K562 (cell line): ENCODE measurements at regions not wholly inside any gene's neighbourhood (a gene's known extent, or its start where the extent isn't known, plus 50 kb on each side); places are given as distances from the start of the nearest gene placed in this dataset.
A peak's percentile ranks its signal among the peaks of the same experiment; 100 is the strongest.

Experiments
- ATAC-seq: fragments of 200-7000 bp; cut with Tn5 transposase; 3 replicates; pipeline ENCODE4 v1.9.1; 2020; ENCODE audit warnings: moderate library complexity
- BruUV-seq: library from RNA; stranded (reverse); fragments of 400-500 nt; replicated peaks from 2 replicates; lab custom pipeline; 2021; lab: Mats Ljungman, UMichigan
- CTCF ChIA-PET: fragments of 300-600 bp; formaldehyde crosslinking; extraction: SDS; loops from one replicate; lab custom pipeline; 2021; ENCODE audit warnings: low intra/inter-chr PET ratio; lab: Yijun Ruan, JAX
- POLR2A ChIA-PET: fragments of 300-600, 350-650 bp; sonication (Branson Sonifier 250); formaldehyde crosslinking; extraction: SDS; loops from one replicate; lab custom pipeline; 2021; ENCODE audit warnings: antibody characterized with exemption, inconsistent platforms; lab: Yijun Ruan, JAX
- DNase-seq, 4 experiments: peaks; one replicate each; pipeline versions ENCODE4 v3.0.0 to v3.0.0-alpha.2; 2011 to 2018; ENCODE audit warnings: low spot score in 3 of 4, mixed read lengths in 3 of 4; ENCODE audit errors: extremely low read depth in 1 of 4
- FAIRE-seq: peaks from 2 replicates; lab custom pipeline; 2011; peaks lifted over from hg19 to GRCh38; lab: Jason Lieb, UNC
- H2AFZ ChIP-seq: 2 replicates; pipeline ENCODE4 v1.6.0; 2011; ENCODE audit warnings: low read depth, low read length, control low read depth, inconsistent platforms
- H3K27ac ChIP-seq: fragments of 200-600 bp; 3 replicates; pipeline ENCODE4 v1.8.0; 2011; ENCODE audit warnings: low read depth, mild to moderate bottlenecking, control low read depth, inconsistent platforms, low read length, moderate library complexity, mixed read lengths; ENCODE audit errors: extremely low read depth
- H3K27me3 ChIP-seq, 2 experiments: fragments of 300-600 bp in 1 of 2; 2 replicates in 1 of 2; 3 replicates in 1 of 2; pipeline versions ENCODE4 v1.6.0 to v1.8.0; 2011; ENCODE audit warnings: inconsistent platforms in 2 of 2, low read length in 2 of 2, mild to moderate bottlenecking in 1 of 2, mixed read lengths in 1 of 2, moderate library complexity in 1 of 2; ENCODE audit not compliant: control insufficient read depth in 2 of 2, insufficient read depth in 2 of 2
- H3K36me3 ChIP-seq: fragments of 300-600 bp; 3 replicates; pipeline ENCODE4 v1.8.0; 2011; ENCODE audit warnings: mild to moderate bottlenecking, low read length, inconsistent platforms; ENCODE audit not compliant: control insufficient read depth, insufficient read depth
- H3K4me1 ChIP-seq, 2 experiments: fragments of 200-600 bp in 1 of 2; replicated peaks in 1 of 2; 2 replicates in 1 of 2; 3 replicates in 1 of 2; pipeline versions ENCODE4 v1.5.1 to v1.8.0; 2011; ENCODE audit warnings: inconsistent platforms in 2 of 2, low read length in 2 of 2, mild to moderate bottlenecking in 1 of 2, mixed read lengths in 1 of 2, moderate library complexity in 1 of 2; ENCODE audit not compliant: control insufficient read depth in 2 of 2, insufficient read depth in 2 of 2
- H3K4me2 ChIP-seq: 2 replicates; pipeline ENCODE4 v1.6.1; 2011; ENCODE audit warnings: low read length, control low read depth, inconsistent platforms, mixed read lengths; ENCODE audit not compliant: insufficient read depth
- H3K4me3 ChIP-seq: fragments of 200-600 bp; sonication (generic), shearing (Covaris generic); 2 replicates; pipeline ENCODE4 v1.5.1; 2016; ENCODE audit warnings: control low read depth, inconsistent platforms
- H3K79me2 ChIP-seq: fragments of 200-600 bp; 3 replicates; pipeline ENCODE4 v1.8.0; 2011; ENCODE audit warnings: low read length, inconsistent platforms; ENCODE audit not compliant: control insufficient read depth, insufficient read depth
- H3K9ac ChIP-seq, 2 experiments: 2 replicates each; pipeline versions ENCODE4 v1.6.0 to v1.6.1; 2011; ENCODE audit warnings: low read depth in 2 of 2, low read length in 2 of 2, control low read depth in 1 of 2, inconsistent platforms in 1 of 2, mild to moderate bottlenecking in 1 of 2, mixed read lengths in 1 of 2; ENCODE audit not compliant: insufficient read depth in 1 of 2
- H3K9me1 ChIP-seq: one replicate; pipeline ENCODE4 v1.6.0; 2011; ENCODE audit warnings: inconsistent platforms, mild to moderate bottlenecking, low read length, moderate library complexity; ENCODE audit not compliant: control insufficient read depth, insufficient read depth
- H3K9me3 ChIP-seq: replicated peaks from 2 replicates; pipeline ENCODE4 v1.5.1; 2011; ENCODE audit warnings: low read depth, low read length, inconsistent platforms; ENCODE audit not compliant: control insufficient read depth, insufficient read depth
- H4K20me1 ChIP-seq: replicated peaks from 2 replicates; pipeline ENCODE4 v1.6.1; 2011; ENCODE audit warnings: low read length, inconsistent platforms, mixed read lengths; ENCODE audit not compliant: control insufficient read depth, insufficient read depth
- ATF7 ChIP-seq: fragments of 450-650 bp; IDR thresholded peaks from 2 replicates; pipeline ENCODE4 v1.7.1; 2014; ENCODE audit warnings: mild to moderate bottlenecking, moderate library complexity
- BACH1 ChIP-seq: fragments of 200-800 bp; sonication (Bioruptor generic); IDR thresholded peaks from 2 replicates; pipeline ENCODE4 v1.6.1; 2016; ENCODE audit warnings: missing genetic modification characterization, missing compliant biosample characterization
- ELF1 ChIP-seq: fragments of 200-800 bp; sonication (Bioruptor generic); IDR thresholded peaks from 2 replicates; pipeline ENCODE4 v1.6.1; 2016; ENCODE audit warnings: missing genetic modification characterization, missing compliant biosample characterization
- JUND ChIP-seq, 2 experiments: IDR thresholded peaks; 2 replicates in 1 of 2; 3 replicates in 1 of 2; pipeline ENCODE4 v1.6.1; 2011; ENCODE audit warnings: borderline replicate concordance in 2 of 2, low read depth in 2 of 2, low read length in 2 of 2, improper control_type of control experiment in 1 of 2, missing biosample characterization in 1 of 2, missing genetic modification characterization in 1 of 2, missing genetic modification reagents in 1 of 2
- LARP7 ChIP-seq: fragments of 450-650 bp; IDR thresholded peaks from 2 replicates; pipeline ENCODE4 v1.6.1; 2016
- ZNF197 ChIP-seq: fragments of 200-800 bp; sonication (Bioruptor generic); IDR thresholded peaks from 2 replicates; pipeline ENCODE4 v1.6.1; 2016; ENCODE audit warnings: low read depth, missing genetic modification characterization, missing compliant biosample characterization
- WGBS: fragments of 100-300 bp; shearing (Covaris generic); methylation state at CpG from one replicate; pipeline ENCODE4 v1.1.6; 2016; ENCODE audit warnings: low coverage, mixed read lengths; ENCODE audit not compliant: insufficient coverage; ENCODE audit errors: missing lambda C conversion rate; 5-methylcytosine and 5-hydroxymethylcytosine counted together
- in situ Hi-C: fragments of 300-500 bp; cut with MboI; formaldehyde crosslinking; loops from 4 replicates; pipeline ENCODE4 v1.15.0; 2018; ENCODE audit warnings: inconsistent platforms, mixed read lengths
- intact Hi-C: fragments of 100-400 bp; cut with micrococcal nuclease; formaldehyde crosslinking; loops from 2 replicates; pipeline ENCODE4 v1.14.2; 2022
- TF ChIP-seq, protein P1 (sequence below): fragments of 150-350 bp; conservative IDR thresholded peaks from 2 replicates; pipeline ENCODE4 v1.6.1; 2014; ENCODE audit warnings: low read length
- TF ChIP-seq, protein P2 (sequence below): fragments of 450-650 bp; IDR thresholded peaks from 2 replicates; pipeline ENCODE4 v1.6.1; 2016; ENCODE audit warnings: low read depth

DNA sequence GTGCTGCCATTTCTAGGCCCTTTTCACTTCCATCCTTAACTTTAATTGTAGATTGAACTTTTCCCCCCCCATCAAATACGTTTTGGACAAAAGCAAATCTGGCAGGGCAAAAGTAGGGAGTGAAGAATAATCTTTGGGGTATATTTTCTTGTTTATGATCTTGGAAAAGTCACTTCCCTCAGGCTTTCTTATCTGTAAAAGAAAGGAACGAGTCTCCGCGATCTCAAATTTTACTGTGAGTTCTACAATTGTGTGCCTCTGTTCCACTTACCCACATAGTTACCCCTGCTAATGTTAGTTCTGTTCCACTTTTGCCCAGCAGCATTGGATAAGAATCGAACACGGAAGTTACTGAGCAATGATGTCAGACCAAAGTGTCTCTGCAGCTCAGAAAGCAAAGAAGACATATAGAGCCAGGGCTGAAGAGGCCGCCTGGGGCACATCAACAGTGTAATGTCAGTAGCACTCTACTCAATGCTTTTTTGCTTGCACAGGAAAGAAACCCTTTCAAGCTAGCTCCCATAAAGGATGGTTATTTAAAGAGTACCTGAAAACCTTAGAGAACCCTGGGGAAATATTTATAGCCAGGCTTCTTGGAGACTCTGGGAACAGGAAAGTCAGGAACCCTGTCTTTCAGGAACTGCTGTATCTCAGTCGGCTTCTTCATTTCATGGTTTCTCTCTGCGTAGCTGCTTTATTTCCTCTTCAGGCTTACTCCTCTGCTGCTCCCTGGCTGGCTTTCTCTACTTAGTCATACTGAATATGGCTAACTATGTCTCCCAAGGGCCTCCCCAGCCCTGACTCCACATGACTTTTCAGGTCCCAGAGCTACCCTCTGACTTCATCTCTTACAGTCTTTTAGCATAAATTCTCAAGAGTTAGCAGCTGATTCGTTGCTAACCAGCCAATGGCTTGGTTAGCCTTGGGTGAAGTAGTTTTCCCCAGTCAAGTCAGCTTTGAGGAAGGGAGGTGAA is 123.7 kb upstream of the FAM3C start:
- no peaks in the 10 kb centered on the region for H3K27me3 ChIP-seq
- FAIRE-seq = no peak
- ChIA-PET POLR2A (no interaction called here), CTCF (no interaction called here)
- BruUV-seq = no TSS peak
- in situ Hi-C loops (no loop called here), intact Hi-C loops (no loop called here)
- no peak for DNase-seq
- H3K9ac ChIP-seq = no peak overlapping the region
- no peak overlapping the region for H3K4me3 ChIP-seq
- H4K20me1 ChIP-seq = no peaks in the 10 kb centered on the region
- no peaks in the 10 kb centered on the region; a peak in 1 of 5 replicates for H3K4me1 ChIP-seq
- H3K4me2 ChIP-seq = no peak overlapping the region
- 2% methylated on average over 10 of the region's 10 CpGs for WGBS
- no peaks in the 10 kb centered on the region for H3K9me3 ChIP-seq
- H3K36me3 ChIP-seq = no peaks in the 10 kb centered on the region
- H3K9me1 ChIP-seq = no peaks in the 10 kb centered on the region
- H3K79me2 ChIP-seq = no peaks in the 10 kb centered on the region
- no peak overlapping the region for H3K27ac ChIP-seq
- peak; percentile 59; the same call in 2 of the 3 replicates for ATAC-seq
- no peak overlapping the region; the same call in 1 of the 2 replicates for H2AFZ ChIP-seq
- peak; percentile 63; the same call in 1 of the 2 replicates for TF ChIP-seq BACH1
- 0 out of 2 replicates have a peak, but pooled peaks have one; percentile 20 for TF ChIP-seq ZNF197 (CRISPR knock-in tag)
- TF ChIP-seq LARP7 = no peak
- no peak for TF ChIP-seq JUND (IDR thresholded peaks at IDR 0.05; ENCODE audit: borderline replicate concordance, low read depth, low read length)
- peak; percentile 24; the same call in 1 of the 3 replicates for TF ChIP-seq JUND (tag; IDR thresholded peaks at IDR 0.05; ENCODE audit: borderline replicate concordance, low read depth, low read length)
- TF ChIP-seq, protein P1, sequence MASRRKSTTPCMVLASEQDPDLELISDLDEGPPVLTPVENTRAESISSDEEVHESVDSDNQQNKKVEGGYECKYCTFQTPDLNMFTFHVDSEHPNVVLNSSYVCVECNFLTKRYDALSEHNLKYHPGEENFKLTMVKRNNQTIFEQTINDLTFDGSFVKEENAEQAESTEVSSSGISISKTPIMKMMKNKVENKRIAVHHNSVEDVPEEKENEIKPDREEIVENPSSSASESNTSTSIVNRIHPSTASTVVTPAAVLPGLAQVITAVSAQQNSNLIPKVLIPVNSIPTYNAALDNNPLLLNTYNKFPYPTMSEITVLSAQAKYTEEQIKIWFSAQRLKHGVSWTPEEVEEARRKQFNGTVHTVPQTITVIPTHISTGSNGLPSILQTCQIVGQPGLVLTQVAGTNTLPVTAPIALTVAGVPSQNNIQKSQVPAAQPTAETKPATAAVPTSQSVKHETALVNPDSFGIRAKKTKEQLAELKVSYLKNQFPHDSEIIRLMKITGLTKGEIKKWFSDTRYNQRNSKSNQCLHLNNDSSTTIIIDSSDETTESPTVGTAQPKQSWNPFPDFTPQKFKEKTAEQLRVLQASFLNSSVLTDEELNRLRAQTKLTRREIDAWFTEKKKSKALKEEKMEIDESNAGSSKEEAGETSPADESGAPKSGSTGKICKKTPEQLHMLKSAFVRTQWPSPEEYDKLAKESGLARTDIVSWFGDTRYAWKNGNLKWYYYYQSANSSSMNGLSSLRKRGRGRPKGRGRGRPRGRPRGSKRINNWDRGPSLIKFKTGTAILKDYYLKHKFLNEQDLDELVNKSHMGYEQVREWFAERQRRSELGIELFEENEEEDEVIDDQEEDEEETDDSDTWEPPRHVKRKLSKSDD = no peak
- TF ChIP-seq, protein P2, sequence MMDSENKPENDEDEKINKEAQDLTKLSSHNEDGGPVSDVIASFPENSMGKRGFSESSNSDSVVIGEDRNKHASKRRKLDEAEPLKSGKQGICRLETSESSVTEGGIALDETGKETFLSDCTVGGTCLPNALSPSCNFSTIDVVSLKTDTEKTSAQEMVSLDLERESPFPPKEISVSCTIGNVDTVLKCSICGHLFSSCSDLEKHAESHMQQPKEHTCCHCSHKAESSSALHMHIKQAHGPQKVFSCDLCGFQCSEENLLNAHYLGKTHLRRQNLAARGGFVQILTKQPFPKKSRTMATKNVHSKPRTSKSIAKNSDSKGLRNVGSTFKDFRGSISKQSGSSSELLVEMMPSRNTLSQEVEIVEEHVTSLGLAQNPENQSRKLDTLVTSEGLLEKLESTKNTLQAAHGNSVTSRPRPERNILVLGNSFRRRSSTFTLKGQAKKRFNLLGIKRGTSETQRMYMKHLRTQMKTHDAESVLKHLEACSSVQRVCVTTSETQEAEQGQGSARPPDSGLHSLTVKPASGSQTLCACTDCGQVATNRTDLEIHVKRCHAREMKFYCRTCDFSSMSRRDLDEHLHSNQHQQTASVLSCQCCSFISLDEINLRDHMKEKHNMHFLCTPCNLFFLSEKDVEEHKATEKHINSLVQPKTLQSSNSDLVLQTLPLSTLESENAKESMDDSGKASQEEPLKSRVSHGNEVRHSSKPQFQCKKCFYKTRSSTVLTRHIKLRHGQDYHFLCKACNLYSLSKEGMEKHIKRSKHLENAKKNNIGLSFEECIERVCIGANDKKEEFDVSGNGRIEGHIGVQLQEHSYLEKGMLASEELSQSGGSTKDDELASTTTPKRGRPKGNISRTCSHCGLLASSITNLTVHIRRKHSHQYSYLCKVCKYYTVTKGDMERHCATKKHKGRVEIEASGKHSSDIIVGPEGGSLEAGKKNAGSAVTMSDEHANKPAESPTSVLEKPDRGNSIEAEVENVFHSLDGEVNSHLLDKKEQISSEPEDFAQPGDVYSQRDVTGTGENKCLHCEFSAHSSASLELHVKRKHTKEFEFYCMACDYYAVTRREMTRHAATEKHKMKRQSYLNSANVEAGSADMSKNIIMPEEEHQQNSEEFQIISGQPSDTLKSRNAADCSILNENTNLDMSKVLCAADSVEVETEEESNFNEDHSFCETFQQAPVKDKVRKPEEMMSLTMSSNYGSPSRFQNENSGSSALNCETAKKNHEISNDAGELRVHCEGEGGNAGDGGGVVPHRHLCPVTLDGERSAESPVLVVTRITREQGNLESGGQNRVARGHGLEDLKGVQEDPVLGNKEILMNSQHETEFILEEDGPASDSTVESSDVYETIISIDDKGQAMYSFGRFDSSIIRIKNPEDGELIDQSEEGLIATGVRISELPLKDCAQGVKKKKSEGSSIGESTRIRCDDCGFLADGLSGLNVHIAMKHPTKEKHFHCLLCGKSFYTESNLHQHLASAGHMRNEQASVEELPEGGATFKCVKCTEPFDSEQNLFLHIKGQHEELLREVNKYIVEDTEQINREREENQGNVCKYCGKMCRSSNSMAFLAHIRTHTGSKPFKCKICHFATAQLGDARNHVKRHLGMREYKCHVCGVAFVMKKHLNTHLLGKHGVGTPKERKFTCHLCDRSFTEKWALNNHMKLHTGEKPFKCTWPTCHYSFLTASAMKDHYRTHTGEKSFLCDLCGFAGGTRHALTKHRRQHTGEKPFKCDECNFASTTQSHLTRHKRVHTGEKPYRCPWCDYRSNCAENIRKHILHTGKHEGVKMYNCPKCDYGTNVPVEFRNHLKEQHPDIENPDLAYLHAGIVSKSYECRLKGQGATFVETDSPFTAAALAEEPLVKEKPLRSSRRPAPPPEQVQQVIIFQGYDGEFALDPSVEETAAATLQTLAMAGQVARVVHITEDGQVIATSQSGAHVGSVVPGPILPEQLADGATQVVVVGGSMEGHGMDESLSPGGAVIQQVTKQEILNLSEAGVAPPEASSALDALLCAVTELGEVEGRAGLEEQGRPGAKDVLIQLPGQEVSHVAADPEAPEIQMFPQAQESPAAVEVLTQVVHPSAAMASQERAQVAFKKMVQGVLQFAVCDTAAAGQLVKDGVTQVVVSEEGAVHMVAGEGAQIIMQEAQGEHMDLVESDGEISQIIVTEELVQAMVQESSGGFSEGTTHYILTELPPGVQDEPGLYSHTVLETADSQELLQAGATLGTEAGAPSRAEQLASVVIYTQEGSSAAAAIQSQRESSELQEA = no peak
- TF ChIP-seq ELF1 (tag) = peak; percentile 78
- peak; percentile 41; the same call in 1 of the 2 replicates for TF ChIP-seq ATF7
